Fibroblast of lung (primary cell): ENCODE measurements at regions not wholly inside any gene's neighbourhood (a gene's known extent, or its start where the extent isn't known, plus 50 kb on each side); places are given as distances from the start of the nearest gene placed in this dataset.

ENCODE experiments used
- DNase-seq, 2 donors: peaks; one replicate each; pipeline versions ENCODE4 v3.0.0 to v3.0.0-alpha.2; 2010; ENCODE audit warnings: low read depth in 2 of 2
- H2AFZ ChIP-seq: 2 replicates; pipeline ENCODE4 v1.5.1; 2012; ENCODE audit warnings: low read length, control low read depth, inconsistent platforms
- H3K27ac ChIP-seq: 2 replicates; pipeline ENCODE4 v1.5.1; 2011; ENCODE audit warnings: low read length, control low read depth; ENCODE audit not compliant: insufficient read depth
- H3K27me3 ChIP-seq: 2 replicates; pipeline ENCODE4 v1.5.1; 2011; ENCODE audit warnings: mild to moderate bottlenecking, low read length; ENCODE audit not compliant: control insufficient read depth, insufficient read depth
- H3K36me3 ChIP-seq: 2 replicates; pipeline ENCODE4 v1.5.1; 2011; ENCODE audit warnings: low read length; ENCODE audit not compliant: control insufficient read depth, insufficient read depth
- H3K4me1 ChIP-seq: 2 replicates; pipeline ENCODE4 v1.5.1; 2011; ENCODE audit warnings: low read length; ENCODE audit not compliant: control insufficient read depth, insufficient read depth; ENCODE audit errors: extremely low read depth
- H3K4me2 ChIP-seq: 2 replicates; pipeline ENCODE4 v1.5.1; 2011; ENCODE audit warnings: low read length, control low read depth; ENCODE audit not compliant: insufficient read depth; ENCODE audit errors: extremely low read depth
- H3K4me3 ChIP-seq, 4 experiments: fragments of 200-600 bp in 1 of 4; sonication (generic) in 1 of 4; replicated peaks in 1 of 4; 2 replicates each; pipeline ENCODE4 v1.5.1; 2011 to 2016; ENCODE audit warnings: low read length in 4 of 4, low read depth in 3 of 4, mild to moderate bottlenecking in 3 of 4, control low read depth in 2 of 4, inconsistent platforms in 1 of 4, mixed read lengths in 1 of 4; ENCODE audit not compliant: insufficient read depth in 1 of 4; ENCODE audit errors: control extremely low read depth in 1 of 4
- H3K79me2 ChIP-seq: 2 replicates; pipeline ENCODE4 v1.5.1; 2012; ENCODE audit warnings: mild to moderate bottlenecking, low read length, inconsistent platforms; ENCODE audit not compliant: control insufficient read depth, insufficient read depth
- H3K9ac ChIP-seq: 2 replicates; pipeline ENCODE4 v1.5.1; 2011; ENCODE audit warnings: mild to moderate bottlenecking, low read length, control low read depth; ENCODE audit not compliant: insufficient read depth
- H3K9me3 ChIP-seq: 2 replicates; pipeline ENCODE4 v1.5.1; 2012; ENCODE audit warnings: low read depth, low read length; ENCODE audit not compliant: control insufficient read depth, insufficient read depth
- H4K20me1 ChIP-seq: 2 replicates; pipeline ENCODE4 v1.5.1; 2011; ENCODE audit warnings: low read length; ENCODE audit not compliant: control insufficient read depth, insufficient read depth; ENCODE audit errors: extremely low read depth
- EZH2 ChIP-seq: IDR thresholded peaks from 2 replicates; pipeline ENCODE4 v1.5.1; 2012; ENCODE audit warnings: low read length, control low read depth, mild to moderate bottlenecking; ENCODE audit errors: missing control alignments
- TF ChIP-seq, protein P1 (sequence below), 2 donors: IDR thresholded peaks in 1 of 2; conservative IDR thresholded peaks in 1 of 2; 1 replicate in 1 of 2; 2 replicates in 1 of 2; pipeline ENCODE4 v1.5.1; 2011 to 2012; ENCODE audit warnings: low read length in 2 of 2, control low read depth in 1 of 2, inconsistent platforms in 1 of 2, low read depth in 1 of 2, mild to moderate bottlenecking in 1 of 2

DNA sequence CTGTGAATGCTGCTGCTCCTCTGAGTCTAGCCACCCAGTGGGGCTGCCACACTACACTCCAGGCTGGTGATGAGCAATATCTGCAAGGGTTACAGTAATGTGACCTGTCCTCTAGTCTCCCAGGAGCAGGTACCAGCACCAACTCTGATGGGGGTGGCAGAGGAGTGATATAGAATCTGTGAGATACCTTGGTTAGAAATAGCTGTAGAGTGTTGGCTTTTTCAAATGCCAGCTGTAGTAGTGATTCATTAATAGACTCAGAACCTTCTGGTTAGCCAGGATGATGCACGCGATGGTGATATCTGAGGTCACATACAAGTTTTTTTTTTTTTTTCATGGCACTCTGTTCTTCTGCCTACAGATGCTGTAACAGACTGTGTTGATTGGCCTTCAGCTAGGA lies 757.1 kb downstream of the INHBA start:
- Histone ChIP-seq H2AFZ (no peak overlapping the region), H3K9ac (no peak overlapping the region), H3K4me2 (no peak overlapping the region), H3K27ac (no peak overlapping the region), H3K79me2 (no peaks in the 10 kb centered on the region), H3K27me3 (no peaks in the 10 kb centered on the region), H3K4me1 (no peaks in the 10 kb centered on the region), H3K4me3 (no peak overlapping the region), H3K36me3 (no peaks in the 10 kb centered on the region), H4K20me1 (no peaks in the 10 kb centered on the region), H3K9me3 (no peaks in the 10 kb centered on the region)
- TF ChIP-seq EZH2, result no peak
- TF ChIP-seq, protein P1, sequence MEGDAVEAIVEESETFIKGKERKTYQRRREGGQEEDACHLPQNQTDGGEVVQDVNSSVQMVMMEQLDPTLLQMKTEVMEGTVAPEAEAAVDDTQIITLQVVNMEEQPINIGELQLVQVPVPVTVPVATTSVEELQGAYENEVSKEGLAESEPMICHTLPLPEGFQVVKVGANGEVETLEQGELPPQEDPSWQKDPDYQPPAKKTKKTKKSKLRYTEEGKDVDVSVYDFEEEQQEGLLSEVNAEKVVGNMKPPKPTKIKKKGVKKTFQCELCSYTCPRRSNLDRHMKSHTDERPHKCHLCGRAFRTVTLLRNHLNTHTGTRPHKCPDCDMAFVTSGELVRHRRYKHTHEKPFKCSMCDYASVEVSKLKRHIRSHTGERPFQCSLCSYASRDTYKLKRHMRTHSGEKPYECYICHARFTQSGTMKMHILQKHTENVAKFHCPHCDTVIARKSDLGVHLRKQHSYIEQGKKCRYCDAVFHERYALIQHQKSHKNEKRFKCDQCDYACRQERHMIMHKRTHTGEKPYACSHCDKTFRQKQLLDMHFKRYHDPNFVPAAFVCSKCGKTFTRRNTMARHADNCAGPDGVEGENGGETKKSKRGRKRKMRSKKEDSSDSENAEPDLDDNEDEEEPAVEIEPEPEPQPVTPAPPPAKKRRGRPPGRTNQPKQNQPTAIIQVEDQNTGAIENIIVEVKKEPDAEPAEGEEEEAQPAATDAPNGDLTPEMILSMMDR (conservative IDR thresholded peaks at IDR 0.05 in 1 of 2, IDR thresholded peaks at IDR 0.05 in 1 of 2; ENCODE audit: low read depth in 1 of 2, low read length in 2 of 2), result no peak
- DNase-seq, result no peak

DNA sequence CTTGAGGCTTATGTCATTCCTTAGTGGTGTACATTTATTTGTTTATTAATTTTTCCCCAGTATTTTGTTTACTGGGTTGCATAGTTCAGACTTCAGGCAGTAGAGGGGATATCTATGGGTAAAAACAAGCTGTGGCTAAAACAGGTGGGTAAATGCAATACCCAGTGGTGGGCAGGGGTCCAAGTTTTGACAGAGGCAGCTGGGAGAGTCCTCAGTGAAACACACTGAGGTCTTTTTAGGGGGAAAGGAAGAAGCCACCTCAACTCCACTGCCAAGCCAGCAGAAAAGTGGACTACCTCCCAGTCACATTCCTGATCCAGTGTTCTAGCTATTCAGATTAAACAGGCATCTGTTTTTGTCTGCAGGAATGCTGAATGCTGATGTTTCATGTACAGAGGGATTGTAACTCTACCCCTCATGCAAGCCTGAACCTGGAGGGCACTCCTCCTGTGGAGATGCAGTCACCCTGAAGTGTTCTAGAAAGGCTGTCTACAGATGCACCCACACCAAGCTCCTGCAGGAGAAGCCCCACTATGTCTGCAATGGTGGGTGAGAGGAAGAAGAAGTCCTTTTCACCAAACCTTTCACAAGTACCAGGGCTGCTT lies 757.8 kb downstream of the INHBA start:
- TF ChIP-seq, protein P1 (conservative IDR thresholded peaks at IDR 0.05 in 1 of 2, IDR thresholded peaks at IDR 0.05 in 1 of 2; ENCODE audit: low read depth in 1 of 2, low read length in 2 of 2), result no peak
- no peak for TF ChIP-seq EZH2
- Histone ChIP-seq H2AFZ (no peak overlapping the region), H4K20me1 (no peaks in the 10 kb centered on the region), H3K79me2 (no peaks in the 10 kb centered on the region), H3K4me2 (no peak overlapping the region), H3K9ac (no peak overlapping the region), H3K9me3 (no peaks in the 10 kb centered on the region), H3K4me3 (no peak overlapping the region), H3K4me1 (no peaks in the 10 kb centered on the region), H3K27ac (no peak overlapping the region), H3K27me3 (no peaks in the 10 kb centered on the region), H3K36me3 (no peaks in the 10 kb centered on the region)
- DNase-seq, result no peak

DNA sequence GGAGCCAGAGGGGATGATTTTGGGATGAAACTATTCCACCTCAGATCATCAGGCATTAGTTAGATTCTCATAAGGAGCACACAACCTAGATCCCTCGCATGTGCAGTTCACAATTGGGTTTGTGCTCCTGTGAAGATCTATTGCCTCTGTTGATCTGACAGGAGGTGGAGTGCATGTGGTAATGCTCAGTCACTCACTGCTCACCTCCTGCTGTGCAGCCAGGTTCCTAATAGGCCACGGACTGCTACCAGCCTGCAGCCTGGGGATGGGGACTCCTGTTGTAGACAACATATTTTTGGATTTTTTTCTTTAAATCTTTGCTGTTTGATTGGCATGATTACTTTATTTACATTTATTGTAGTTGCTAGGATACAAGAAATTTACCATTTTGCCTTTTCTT lies 765.0 kb downstream of the INHBA start:
- H2AFZ ChIP-seq, result no peak overlapping the region

More for the DNA sequence above, 765.0 kb downstream of the INHBA start:
- no peak for DNase-seq
- H3K36me3 ChIP-seq, result no peaks in the 10 kb centered on the region
- H3K27ac ChIP-seq, result no peak overlapping the region
- H3K79me2 ChIP-seq, result no peaks in the 10 kb centered on the region
- no peak overlapping the region for H3K4me2 ChIP-seq
- H3K4me1 ChIP-seq, result no peaks in the 10 kb centered on the region
- H4K20me1 ChIP-seq, result no peaks in the 10 kb centered on the region
- TF ChIP-seq, protein P1 (conservative IDR thresholded peaks at IDR 0.05 in 1 of 2, IDR thresholded peaks at IDR 0.05 in 1 of 2; ENCODE audit: low read depth in 1 of 2, low read length in 2 of 2), result no peak
- TF ChIP-seq EZH2, result no peak
- no peak overlapping the region for H3K9ac ChIP-seq
- no peaks in the 10 kb centered on the region for H3K27me3 ChIP-seq
- no peaks in the 10 kb centered on the region for H3K9me3 ChIP-seq
- H3K4me3 ChIP-seq, result no peak overlapping the region
